H1 (cell line): ENCODE measurements at regions not wholly inside any gene's neighbourhood (a gene's known extent, or its start where the extent isn't known, plus 50 kb on each side); places are given as distances from the start of the nearest gene placed in this dataset.

Source experiments
- CTCF ChIA-PET: fragments of 300-600 bp; sonication (Branson Sonifier 250); formaldehyde crosslinking; loops from one replicate; lab custom pipeline; 2021; ENCODE audit not compliant: partially characterized antibody; lab: Charles Lee
- POLR2A ChIA-PET: fragments of 300-600 bp; sonication (Branson Sonifier 250); formaldehyde crosslinking; loops from one replicate; lab custom pipeline; 2021; ENCODE audit warnings: inconsistent platforms; ENCODE audit not compliant: partially characterized antibody; lab: Charles Lee
- DNase-seq, 2 experiments: peaks; one replicate each; pipeline versions ENCODE4 v3.0.0 to v3.0.0-alpha.2; 2010 to 2022; ENCODE audit warnings: low spot score in 2 of 2, low read depth in 1 of 2, mixed read lengths in 1 of 2
- FAIRE-seq: peaks from 2 replicates; lab custom pipeline; 2011; peaks lifted over from hg19 to GRCh38; lab: Jason Lieb, UNC
- H2AFZ ChIP-seq: 2 replicates; pipeline ENCODE4 v1.8.1; 2012; ENCODE audit warnings: low read length, inconsistent platforms
- H2AK5ac ChIP-seq: 2 replicates; pipeline ENCODE4 v1.6.1; 2013; ENCODE audit warnings: low read depth, low read length
- H2BK120ac ChIP-seq: replicated peaks from 2 replicates; pipeline ENCODE3; 2013; ENCODE audit warnings: low read depth, low read length, inconsistent platforms
- H2BK12ac ChIP-seq: 2 replicates; pipeline ENCODE4 v1.6.1; 2013; ENCODE audit warnings: low read depth, low read length
- H2BK15ac ChIP-seq: 2 replicates; pipeline ENCODE4 v1.6.1; 2013; ENCODE audit warnings: low read length
- H2BK20ac ChIP-seq: 2 replicates; pipeline ENCODE4 v1.6.1; 2013; ENCODE audit warnings: low read length
- H2BK5ac ChIP-seq: 2 replicates; pipeline ENCODE4 v1.6.1; 2013; ENCODE audit warnings: low read depth, low read length
- H3K14ac ChIP-seq: 2 replicates; pipeline ENCODE4 v1.6.1; 2013; ENCODE audit warnings: inconsistent platforms; ENCODE audit not compliant: insufficient read length
- H3K18ac ChIP-seq: 2 replicates; pipeline ENCODE4 v1.6.1; 2013; ENCODE audit warnings: low read length; ENCODE audit errors: extremely low read depth
- H3K23ac ChIP-seq: 2 replicates; pipeline ENCODE4 v1.6.1; 2013; ENCODE audit warnings: inconsistent platforms; ENCODE audit not compliant: insufficient read length
- H3K23me2 ChIP-seq: 2 replicates; pipeline ENCODE4 v1.6.1; 2013; ENCODE audit warnings: low read depth, low read length
- H3K27ac ChIP-seq: 2 replicates; pipeline ENCODE4 v1.6.1; 2011; ENCODE audit warnings: low read depth, low read length, inconsistent platforms
- H3K27me3 ChIP-seq, 4 experiments: replicated peaks in 1 of 4; 1 replicate in 1 of 4; 2 replicates in 3 of 4; pipeline versions ENCODE4 v1.6.1 to v1.8.1; 2011 to 2013; ENCODE audit warnings: low read length in 3 of 4, mild to moderate bottlenecking in 3 of 4, inconsistent platforms in 2 of 4, mixed read lengths in 2 of 4, moderate library complexity in 1 of 4; ENCODE audit not compliant: control insufficient read depth in 3 of 4, insufficient read depth in 3 of 4; ENCODE audit errors: extremely low read depth in 1 of 4
- H3K36me3 ChIP-seq, 4 experiments: 2 replicates each; pipeline versions ENCODE4 v1.6.1 to v1.8.1; 2011 to 2013; ENCODE audit warnings: mild to moderate bottlenecking in 4 of 4, low read length in 3 of 4, moderate library complexity in 2 of 4, control low read depth in 1 of 4, inconsistent platforms in 1 of 4; ENCODE audit not compliant: insufficient read depth in 4 of 4, control insufficient read depth in 2 of 4
- H3K4ac ChIP-seq: replicated peaks from 2 replicates; pipeline ENCODE3; 2013; ENCODE audit warnings: low read length, low read depth, mixed read lengths, inconsistent platforms; ENCODE audit not compliant: insufficient read length
- H3K4me1 ChIP-seq, 4 experiments: replicated peaks in 1 of 4; 1 replicate in 1 of 4; 2 replicates in 3 of 4; pipeline versions ENCODE4 v1.6.1 to v1.8.1; 2011 to 2013; ENCODE audit warnings: low read length in 3 of 4, inconsistent platforms in 2 of 4, mixed read lengths in 1 of 4; ENCODE audit not compliant: insufficient read depth in 4 of 4, control insufficient read depth in 3 of 4
- H3K4me2 ChIP-seq, 2 experiments: 2 replicates each; pipeline versions ENCODE4 v1.6.1 to v1.8.1; 2011 to 2013; ENCODE audit warnings: low read depth in 2 of 2, low read length in 2 of 2, control low read depth in 1 of 2, inconsistent platforms in 1 of 2, mild to moderate bottlenecking in 1 of 2; ENCODE audit not compliant: insufficient read depth in 1 of 2
- H3K4me3 ChIP-seq, 4 experiments: fragments of 200-600, 300-600 bp in 1 of 4; sonication (generic), shearing (Covaris generic), sonication (Bioruptor Twin) in 1 of 4; 2 replicates each; pipeline versions ENCODE4 v1.5.1 to v1.8.1; 2011 to 2016; ENCODE audit warnings: low read length in 4 of 4, low read depth in 3 of 4, control low read depth in 2 of 4, inconsistent platforms in 2 of 4, mild to moderate bottlenecking in 2 of 4, mixed read lengths in 1 of 4, moderate library complexity in 1 of 4; ENCODE audit not compliant: insufficient read depth in 2 of 4; ENCODE audit errors: extremely low read depth in 1 of 4
- H3K56ac ChIP-seq: replicated peaks from 2 replicates; pipeline ENCODE3; 2013; ENCODE audit warnings: low read depth, mild to moderate bottlenecking, mixed read lengths, low read length, inconsistent platforms; ENCODE audit not compliant: insufficient read length
- H3K79me1 ChIP-seq: 2 replicates; pipeline ENCODE4 v1.6.1; 2013; ENCODE audit warnings: low read depth, low read length, control low read depth
- H3K79me2 ChIP-seq, 2 experiments: 2 replicates each; pipeline versions ENCODE4 v1.6.1 to v1.8.1; 2012 to 2013; ENCODE audit warnings: low read length in 2 of 2, mild to moderate bottlenecking in 2 of 2, inconsistent platforms in 1 of 2; ENCODE audit not compliant: insufficient read depth in 2 of 2, control insufficient read depth in 1 of 2
- H3K9ac ChIP-seq, 4 experiments: replicated peaks in 1 of 4; 1 replicate in 1 of 4; 2 replicates in 3 of 4; pipeline versions ENCODE4 v1.6.1 to v1.8.1; 2011 to 2013; ENCODE audit warnings: low read depth in 3 of 4, low read length in 3 of 4, control low read depth in 2 of 4, mild to moderate bottlenecking in 2 of 4, moderate library complexity in 2 of 4, inconsistent platforms in 1 of 4; ENCODE audit errors: extremely low read depth in 1 of 4
- H3K9me3 ChIP-seq, 2 experiments: 2 replicates each; pipeline versions ENCODE4 v1.6.1 to v1.8.1; 2012 to 2013; ENCODE audit warnings: mild to moderate bottlenecking in 2 of 2, moderate library complexity in 2 of 2, control low read depth in 1 of 2, inconsistent platforms in 1 of 2, low read depth in 1 of 2, low read length in 1 of 2, mixed read lengths in 1 of 2; ENCODE audit not compliant: insufficient read depth in 2 of 2
- H4K20me1 ChIP-seq, 2 experiments: replicated peaks in 1 of 2; 2 replicates each; pipeline versions ENCODE3 to v1.8.1; 2011 to 2013; ENCODE audit warnings: inconsistent platforms in 2 of 2, low read length in 2 of 2, mild to moderate bottlenecking in 1 of 2; ENCODE audit not compliant: insufficient read depth in 2 of 2, control insufficient read depth in 1 of 2
- H4K5ac ChIP-seq: 2 replicates; pipeline ENCODE4 v1.6.1; 2013; ENCODE audit warnings: low read length, low read depth, mixed read lengths, inconsistent platforms; ENCODE audit not compliant: insufficient read length
- H4K8ac ChIP-seq: 2 replicates; pipeline ENCODE4 v1.8.0; 2013; ENCODE audit warnings: mild to moderate bottlenecking, moderate library complexity, low read length, inconsistent platforms; ENCODE audit not compliant: insufficient read depth; ENCODE audit errors: extremely low read depth
- H4K91ac ChIP-seq: replicated peaks from 2 replicates; pipeline ENCODE3; 2013; ENCODE audit warnings: low read length, mixed read lengths, inconsistent platforms; ENCODE audit not compliant: insufficient read length
- CHD1 ChIP-seq: IDR thresholded peaks from 2 replicates; pipeline ENCODE4 v1.6.1; 2012; ENCODE audit warnings: low read depth, low read length, improper control_type of control experiment
- GTF2F1 ChIP-seq: IDR thresholded peaks from 2 replicates; pipeline ENCODE4 v1.6.1; 2012; ENCODE audit warnings: low read depth, low read length, improper control_type of control experiment, borderline replicate concordance
- WGBS, 2 experiments: shearing (Covaris generic) in 1 of 2; methylation state at CpG; one replicate each; pipeline versions ENCODE4 v1.1.6 to v1.1.7; 2013 to 2015; ENCODE audit warnings: low lambda C conversion rate in 2 of 2, mixed read lengths in 2 of 2, inconsistent platforms in 1 of 2, low coverage in 1 of 2, missing lambda C conversion rate in 1 of 2; ENCODE audit not compliant: insufficient replicate concordance in 2 of 2, insufficient coverage in 1 of 2, insufficient read length in 1 of 2; ENCODE audit errors: extremely low coverage in 1 of 2, missing lambda C conversion rate in 1 of 2; 5-methylcytosine and 5-hydroxymethylcytosine counted together

DNA sequence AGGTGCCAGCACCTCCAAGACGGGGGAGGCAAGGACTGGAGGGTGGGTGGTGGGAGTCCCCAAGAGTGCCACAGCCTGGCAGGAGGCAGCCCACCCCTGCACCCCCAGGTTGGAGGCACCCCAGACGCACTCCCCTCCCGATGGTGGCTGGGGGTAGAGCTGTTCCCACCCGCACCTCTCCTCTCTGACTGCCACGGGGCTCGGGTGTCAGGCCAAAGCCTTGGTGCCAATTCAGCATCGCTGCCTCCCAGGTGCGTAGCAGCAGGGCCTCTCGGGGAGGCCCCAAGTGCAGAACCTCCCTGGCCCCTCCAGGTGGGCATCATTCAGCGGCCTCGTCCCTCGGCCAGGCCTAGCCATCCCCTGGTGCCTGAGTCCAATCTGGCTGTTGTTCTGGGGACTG is 81.1 kb downstream of the ENGASE start:
- no peak overlapping the region for H3K56ac ChIP-seq
- DNase-seq (no peak), FAIRE-seq (no peak)
- CTCF ChIA-PET, result interaction anchor here (1.1 kb wide), 1 partner anchor 237 kb away, joined by 3 read pairs; no protein-coding TSS in a partner anchor
- no peaks in the 10 kb centered on the region for H3K79me2 ChIP-seq
- H2AFZ ChIP-seq, result no peak overlapping the region
- H3K23me2 ChIP-seq, result no peaks in the 10 kb centered on the region
- H3K36me3 ChIP-seq, result no peaks in the 10 kb centered on the region
- 94% methylated on average over 7 of the region's 12 CpGs; no CpG with 5 or more reads in 1 of the 2 experiments for WGBS, 2 experiments
- no peak overlapping the region for H3K27ac ChIP-seq
- H2AK5ac ChIP-seq, result no peak overlapping the region
- no peaks in the 10 kb centered on the region; a peak in 1 of 7 replicates for H3K27me3 ChIP-seq
- no peak overlapping the region; a peak in 1 of 7 replicates for H3K9ac ChIP-seq
- H2BK12ac ChIP-seq, result no peak overlapping the region
- H2BK5ac ChIP-seq, result no peak overlapping the region
- TF ChIP-seq GTF2F1 (no peak), CHD1 (no peak)
- no peak overlapping the region for H3K4me3 ChIP-seq
- no peak overlapping the region for H3K4me2 ChIP-seq
- H4K20me1 ChIP-seq, result no peaks in the 10 kb centered on the region
- H4K8ac ChIP-seq, result no peak overlapping the region; the same call in 1 of the 2 replicates
- H4K5ac ChIP-seq, result no peak overlapping the region
- no peak overlapping the region for H2BK120ac ChIP-seq
- H3K4me1 ChIP-seq, result peaks cover 0 to 19% (median 10%) of the 10 kb centered on the region in 4 experiments; a peak in 3 of 7 replicates
- no peak overlapping the region for H4K91ac ChIP-seq
- H3K23ac ChIP-seq, result no peak overlapping the region
- no peak overlapping the region for H3K14ac ChIP-seq
- H3K79me1 ChIP-seq, result no peaks in the 10 kb centered on the region; the same call in 1 of the 2 replicates
- no peak overlapping the region for H3K4ac ChIP-seq
- H3K9me3 ChIP-seq, result no peaks in the 10 kb centered on the region
- no peak overlapping the region for H2BK15ac ChIP-seq
- POLR2A ChIA-PET, result no interaction called here
- no peak overlapping the region for H3K18ac ChIP-seq
- H2BK20ac ChIP-seq, result no peak overlapping the region
